Activated CD8-positive, alpha-beta memory T cell treated with anti-CD3 and anti-CD28 coated beads for 36 hours (primary cell): ENCODE measurements at regions not wholly inside any gene's neighbourhood (a gene's known extent, or its start where the extent isn't known, plus 50 kb on each side); places are given as distances from the start of the nearest gene placed in this dataset.

ENCODE experiments used
- CTCF ChIA-PET: fragments of 350-600 bp; sonication (Branson Sonifier 250); formaldehyde crosslinking; loops from one replicate; lab custom pipeline; 2021; ENCODE audit warnings: antibody characterized with exemption; lab: Charles Lee
- POLR2A ChIA-PET: fragments of 350-600 bp; sonication (Branson Sonifier 250); formaldehyde crosslinking; loops from one replicate; lab custom pipeline; 2021; ENCODE audit warnings: antibody characterized with exemption; lab: Charles Lee

- ChIA-PET CTCF (no interaction called here), POLR2A (no interaction called here)
These were observed 51.5 kb upstream of the NCAM2 start for GRCh38 chr21:20946701-20947100.
